ENCODE measurements at regions not wholly inside any gene's neighbourhood (a gene's known extent, or its start where the extent isn't known, plus 50 kb on each side); places are given as distances from the start of the nearest gene placed in this dataset.

DNA sequence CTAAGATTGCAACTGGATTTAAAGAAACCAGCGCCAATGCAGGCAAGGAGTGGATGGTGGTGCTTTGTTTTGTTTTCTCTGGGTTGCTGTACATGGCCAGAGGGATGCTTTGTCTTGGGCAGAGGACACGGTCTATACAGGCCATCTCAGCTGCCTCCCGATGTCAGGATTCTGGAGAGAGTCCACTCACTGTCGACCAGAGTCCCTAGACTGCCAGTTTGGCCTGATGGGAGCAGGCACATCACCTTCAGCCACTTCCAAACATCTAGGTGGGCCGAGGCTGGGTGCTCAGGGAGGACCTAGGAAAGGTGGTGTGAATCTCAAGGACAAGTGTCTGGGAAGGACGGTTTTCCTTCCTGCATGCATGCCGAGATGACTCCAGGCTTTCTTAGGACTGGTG lies 152.1 kb downstream of the BUB3 start (continued):
- TF ChIP-seq NANOG (IDR thresholded peaks at IDR 0.05; ENCODE audit: insufficient read depth, low read depth, low read length, poor library complexity, severe bottlenecking): no peak

Data from H1 (cell line).